DMS79 treated with DMSO at 0.1 percent for 48 hours (cell line): ENCODE measurements at regions not wholly inside any gene's neighbourhood (a gene's known extent, or its start where the extent isn't known, plus 50 kb on each side); places are given as distances from the start of the nearest gene placed in this dataset.

Experiments
- DNase-seq: peaks from one replicate; lab custom pipeline; 2025; lab: John Stamatoyannopoulos, UW

GRCh38 chr1:29643838-29644440 is 407.6 kb downstream of the PTPRU start:
- no peak for DNase-seq

- no peak for DNase-seq
Measured at GRCh38 chr1:29643281-29643680, 407.0 kb downstream of the PTPRU start.

- DNase-seq: no peak
Measured at GRCh38 chr1:29642519-29642918, 406.2 kb downstream of the PTPRU start.

GRCh38 chr1:29641921-29642320 is 405.6 kb downstream of the PTPRU start:
- DNase-seq: no peak

GRCh38 chr1:29640428-29640785 is 404.1 kb downstream of the PTPRU start:
- DNase-seq: peak; percentile 40

- DNase-seq: no peak
Measured at GRCh38 chr1:29639741-29640427, 403.6 kb downstream of the PTPRU start.

- DNase-seq: peak; percentile 61
Measured at GRCh38 chr1:29639156-29639736, 402.9 kb downstream of the PTPRU start.

- DNase-seq: peak; percentile 67
Measured at GRCh38 chr1:29638281-29638680, 402.0 kb downstream of the PTPRU start.

- DNase-seq: no peak
Measured at GRCh38 chr1:29636936-29637335, 400.6 kb downstream of the PTPRU start.

- DNase-seq: no peak
Measured at GRCh38 chr1:29635501-29636263, 399.4 kb downstream of the PTPRU start.

- no peak for DNase-seq
Measured at GRCh38 chr1:29634746-29635335, 398.5 kb downstream of the PTPRU start.

GRCh38 chr1:29634324-29634723 is 398.0 kb downstream of the PTPRU start:
- DNase-seq: no peak

- DNase-seq: peak; percentile 56
Measured at GRCh38 chr1:29633771-29634170, 397.4 kb downstream of the PTPRU start.

- no peak for DNase-seq
Measured at GRCh38 chr1:29632806-29633615, 396.7 kb downstream of the PTPRU start.

- DNase-seq: no peak
Measured at GRCh38 chr1:29631836-29632805, 395.8 kb downstream of the PTPRU start.

GRCh38 chr1:29631361-29631760 is 395.0 kb downstream of the PTPRU start:
- no peak for DNase-seq

GRCh38 chr1:29630756-29631155 is 394.4 kb downstream of the PTPRU start:
- no peak for DNase-seq

- DNase-seq: no peak
Measured at GRCh38 chr1:29629814-29630516, 393.6 kb downstream of the PTPRU start.

- DNase-seq: no peak
Measured at GRCh38 chr1:29629401-29629800, 393.1 kb downstream of the PTPRU start.

- no peak for DNase-seq
Measured at GRCh38 chr1:29628190-29628589, 391.9 kb downstream of the PTPRU start.
